Right lobe of liver (tissue), 6 donors: ENCODE measurements at regions not wholly inside any gene's neighbourhood (a gene's known extent, or its start where the extent isn't known, plus 50 kb on each side); places are given as distances from the start of the nearest gene placed in this dataset.

Experiments used
- ATAC-seq, 4 donors: fragments of 200-7000 bp; cut with Tn5 transposase; one replicate each; pipeline ENCODE4 v1.9.1; 2020; ENCODE audit warnings: mild to moderate bottlenecking in 4 of 4, moderate library complexity in 4 of 4
- DNase-seq, 3 donors: peaks; one replicate each; pipeline ENCODE4 v3.0.0-alpha.2; 2020
- H3K27ac ChIP-seq, 3 donors: fragments of 200-600 bp; one replicate each; pipeline ENCODE4 v1.8.0; 2022
- H3K27me3 ChIP-seq, 2 donors: fragments of 200-600 bp; one replicate each; pipeline ENCODE4 v1.8.0; 2022
- H3K36me3 ChIP-seq, 4 donors: fragments of 200-600 bp; sonication (generic) in 1 of 4; one replicate each; pipeline versions ENCODE4 v1.5.1 to v1.8.0; 2017 to 2022; ENCODE audit warnings: control low read depth in 1 of 4
- H3K4me1 ChIP-seq, 4 donors: fragments of 200-600 bp; sonication (generic) in 1 of 4; one replicate each; pipeline versions ENCODE4 v1.5.1 to v1.8.0; 2017 to 2022; ENCODE audit warnings: control low read depth in 1 of 4
- H3K4me3 ChIP-seq, 3 donors: fragments of 200-600 bp; one replicate each; pipeline ENCODE4 v1.8.0; 2022
- H3K9me3 ChIP-seq, 4 donors: fragments of 200-600 bp; sonication (generic) in 1 of 4; one replicate each; pipeline versions ENCODE4 v1.5.1 to v1.8.0; 2017 to 2022; ENCODE audit warnings: control low read depth in 1 of 4
- POLR2A ChIP-seq: fragments of 450-650 bp; IDR thresholded peaks from one replicate; pipeline ENCODE4 v1.6.1; 2017; ENCODE audit warnings: antibody characterized with exemption, mild to moderate bottlenecking
- WGBS: methylation state at CpG from one replicate; pipeline ENCODE4 v1.1.6; 2018; ENCODE audit warnings: low coverage, low lambda C conversion rate; ENCODE audit not compliant: insufficient coverage; ENCODE audit errors: missing lambda C conversion rate; 5-methylcytosine and 5-hydroxymethylcytosine counted together
- intact Hi-C, 2 donors: fragments of 100-400 bp; cut with DNase I; formaldehyde crosslinking; loops; one replicate each; pipeline versions ENCODE4 v1.11.2 to v1.14.1; 2022
- TF ChIP-seq, protein P1 (sequence below), 4 donors: fragments of 200-600 bp in 3 of 4; fragments of 450-650 bp in 1 of 4; IDR thresholded peaks; one replicate each; pipeline versions ENCODE4 v1.5.1 to v1.8.0; 2016 to 2022; ENCODE audit warnings: antibody characterized with exemption in 4 of 4, mild to moderate bottlenecking in 2 of 4
- donor health status: DM: no; HTN: yes; CAD: no.
- donor health status: DM: no; HTN: no; CAD: no.
- donor health status: DM: no; HTN: no; CAD: no.
- donor health status: DM: no; HTN: yes; CAD: no.
- donor health status: DM: no; HTN: yes; CAD: no.

- intact Hi-C loops = no loop called here
- DNase-seq (no peak), ATAC-seq (no peak)
- H3K27ac ChIP-seq = no peak overlapping the region
- no peaks in the 10 kb centered on the region for H3K36me3 ChIP-seq
- TF ChIP-seq POLR2A = no peak
- TF ChIP-seq, protein P1, sequence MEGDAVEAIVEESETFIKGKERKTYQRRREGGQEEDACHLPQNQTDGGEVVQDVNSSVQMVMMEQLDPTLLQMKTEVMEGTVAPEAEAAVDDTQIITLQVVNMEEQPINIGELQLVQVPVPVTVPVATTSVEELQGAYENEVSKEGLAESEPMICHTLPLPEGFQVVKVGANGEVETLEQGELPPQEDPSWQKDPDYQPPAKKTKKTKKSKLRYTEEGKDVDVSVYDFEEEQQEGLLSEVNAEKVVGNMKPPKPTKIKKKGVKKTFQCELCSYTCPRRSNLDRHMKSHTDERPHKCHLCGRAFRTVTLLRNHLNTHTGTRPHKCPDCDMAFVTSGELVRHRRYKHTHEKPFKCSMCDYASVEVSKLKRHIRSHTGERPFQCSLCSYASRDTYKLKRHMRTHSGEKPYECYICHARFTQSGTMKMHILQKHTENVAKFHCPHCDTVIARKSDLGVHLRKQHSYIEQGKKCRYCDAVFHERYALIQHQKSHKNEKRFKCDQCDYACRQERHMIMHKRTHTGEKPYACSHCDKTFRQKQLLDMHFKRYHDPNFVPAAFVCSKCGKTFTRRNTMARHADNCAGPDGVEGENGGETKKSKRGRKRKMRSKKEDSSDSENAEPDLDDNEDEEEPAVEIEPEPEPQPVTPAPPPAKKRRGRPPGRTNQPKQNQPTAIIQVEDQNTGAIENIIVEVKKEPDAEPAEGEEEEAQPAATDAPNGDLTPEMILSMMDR (IDR thresholded peaks at IDR 0.05) = no peak
- no peak overlapping the region for H3K4me3 ChIP-seq
- H3K9me3 ChIP-seq = no peaks in the 10 kb centered on the region
- H3K27me3 ChIP-seq = no peaks in the 10 kb centered on the region
- H3K4me1 ChIP-seq = no peaks in the 10 kb centered on the region
- 34% methylated on average over 3 of the region's 3 CpGs for WGBS
These were observed 262.5 kb downstream of the ELAVL2 start for GRCh38 chr9:23563517-23563916.

DNA sequence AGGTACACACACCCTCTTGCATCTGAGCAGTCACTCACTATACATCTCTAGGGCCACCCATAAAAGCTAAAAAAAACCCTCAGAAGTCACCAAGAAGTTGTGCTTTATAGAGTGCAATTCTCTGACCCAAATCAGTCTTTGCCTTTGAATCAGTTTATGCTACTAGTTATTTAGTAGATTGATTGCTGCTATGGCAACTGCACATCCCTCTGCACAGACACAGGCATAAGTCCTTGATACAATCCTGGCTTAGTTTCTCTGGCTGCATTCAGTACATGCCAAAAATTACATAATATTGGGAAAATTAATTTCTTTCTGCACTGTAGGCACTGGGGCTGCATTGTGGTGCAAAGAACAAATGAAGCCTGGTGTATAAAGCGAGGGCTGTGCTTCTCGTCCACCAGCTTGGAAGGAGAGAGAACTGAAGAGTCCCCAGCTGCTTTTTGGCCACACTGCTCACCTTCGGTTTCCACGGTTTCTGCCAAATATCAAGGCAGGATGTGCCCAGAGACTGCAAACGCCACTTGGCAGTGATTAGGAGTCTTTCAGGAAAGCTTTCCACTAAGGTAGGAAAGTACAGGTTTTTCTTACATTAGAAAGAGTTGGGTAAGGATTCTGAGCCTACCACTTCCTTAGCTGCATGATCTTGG lies 258.4 kb downstream of the ELAVL2 start:
- ATAC-seq (no peak), DNase-seq (no peak)
- Histone ChIP-seq H3K4me1 (no peaks in the 10 kb centered on the region), H3K9me3 (no peaks in the 10 kb centered on the region), H3K27ac (no peak overlapping the region), H3K4me3 (no peak overlapping the region), H3K27me3 (no peaks in the 10 kb centered on the region), H3K36me3 (no peaks in the 10 kb centered on the region)
- intact Hi-C loops = no loop called here
- WGBS = 45% methylated on average over 5 of the region's 5 CpGs
- TF ChIP-seq POLR2A = no peak
- TF ChIP-seq, protein P1 (IDR thresholded peaks at IDR 0.05) = no peak

GRCh38 chr9:23571414-23572104 lies 254.5 kb downstream of the ELAVL2 start:
- DNase-seq = no peak
- Histone ChIP-seq H3K4me3 (no peak overlapping the region), H3K27me3 (no peaks in the 10 kb centered on the region), H3K36me3 (no peaks in the 10 kb centered on the region), H3K9me3 (no peaks in the 10 kb centered on the region), H3K4me1 (no peaks in the 10 kb centered on the region), H3K27ac (no peak overlapping the region)
- TF ChIP-seq, protein P1 (IDR thresholded peaks at IDR 0.05) = no peak
- no peak for TF ChIP-seq POLR2A
- no peak for ATAC-seq
- intact Hi-C loops = no loop called here
- WGBS = 69% methylated on average over 2 of the region's 2 CpGs

DNA sequence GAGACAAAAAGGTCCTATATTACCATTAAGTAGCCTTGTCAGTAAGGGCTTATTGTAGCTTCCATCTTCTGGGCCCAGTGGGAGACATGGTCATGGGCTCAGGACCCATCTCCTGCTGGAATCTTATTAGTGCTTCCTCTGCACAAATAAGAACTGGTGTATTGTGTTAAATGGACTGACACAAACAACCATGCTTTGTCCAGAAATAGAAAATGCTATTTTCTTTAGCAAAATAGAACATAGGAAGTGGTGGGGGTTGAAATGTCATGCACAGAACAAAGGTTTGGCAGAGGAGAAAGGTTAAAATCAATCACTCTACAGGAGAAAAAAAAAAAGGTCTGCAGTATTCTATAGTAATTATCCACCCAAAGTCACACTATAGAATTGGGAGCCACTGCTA lies 252.2 kb downstream of the ELAVL2 start:
- TF ChIP-seq POLR2A = no peak
- TF ChIP-seq, protein P1 (IDR thresholded peaks at IDR 0.05) = no peak
- Histone ChIP-seq H3K27me3 (no peaks in the 10 kb centered on the region), H3K4me3 (no peak overlapping the region), H3K4me1 (no peaks in the 10 kb centered on the region), H3K9me3 (no peaks in the 10 kb centered on the region), H3K27ac (no peak overlapping the region), H3K36me3 (no peaks in the 10 kb centered on the region)
- no peak for ATAC-seq
- no peak for DNase-seq
- intact Hi-C loops = no loop called here
